ENCODE measurements at regions not wholly inside any gene's neighbourhood (a gene's known extent, or its start where the extent isn't known, plus 50 kb on each side); places are given as distances from the start of the nearest gene placed in this dataset.

- no peaks in the 10 kb centered on the region for H3K9me3 ChIP-seq
- TF ChIP-seq CTCF (IDR thresholded peaks at IDR 0.05): no peak
Measured at GRCh38 chr16:52386694-52387093, 160.2 kb downstream of the TOX3 start.

GRCh38 chr16:52384378-52384777 is 162.6 kb downstream of the TOX3 start:
- H3K27ac ChIP-seq: no peak overlapping the region
- TF ChIP-seq CTCF (IDR thresholded peaks at IDR 0.05): no peak
- H3K4me1 ChIP-seq: no peaks in the 10 kb centered on the region
- no peaks in the 10 kb centered on the region for H3K27me3 ChIP-seq
- no peaks in the 10 kb centered on the region for H3K9me3 ChIP-seq
- H3K4me3 ChIP-seq: no peak overlapping the region
- H3K36me3 ChIP-seq: no peaks in the 10 kb centered on the region
- DNase-seq (ENCODE audit: low spot score): no peak

More at GRCh38 chr16:52386694-52387093, 160.2 kb downstream of the TOX3 start:
- no peak overlapping the region for H3K4me3 ChIP-seq
- H3K27me3 ChIP-seq: no peaks in the 10 kb centered on the region
- no peaks in the 10 kb centered on the region for H3K4me1 ChIP-seq
- no peaks in the 10 kb centered on the region for H3K36me3 ChIP-seq
- no peak overlapping the region for H3K27ac ChIP-seq
- no peak for DNase-seq (ENCODE audit: low spot score)

- Histone ChIP-seq H3K27me3 (no peaks in the 10 kb centered on the region), H3K9me3 (no peaks in the 10 kb centered on the region), H3K36me3 (no peaks in the 10 kb centered on the region), H3K4me1 (no peaks in the 10 kb centered on the region), H3K27ac (no peak overlapping the region), H3K4me3 (no peak overlapping the region)
- DNase-seq (ENCODE audit: low spot score): no peak
- TF ChIP-seq CTCF (IDR thresholded peaks at IDR 0.05): no peak
Measured at GRCh38 chr16:52383640-52384292, 163.2 kb downstream of the TOX3 start.

GRCh38 chr16:52383119-52383518 is 163.8 kb downstream of the TOX3 start:
- Histone ChIP-seq H3K27me3 (no peaks in the 10 kb centered on the region), H3K36me3 (no peaks in the 10 kb centered on the region), H3K4me1 (no peaks in the 10 kb centered on the region), H3K4me3 (no peak overlapping the region), H3K27ac (no peak overlapping the region), H3K9me3 (no peaks in the 10 kb centered on the region)
- DNase-seq (ENCODE audit: low spot score): no peak
- TF ChIP-seq CTCF (IDR thresholded peaks at IDR 0.05): no peak

DNA sequence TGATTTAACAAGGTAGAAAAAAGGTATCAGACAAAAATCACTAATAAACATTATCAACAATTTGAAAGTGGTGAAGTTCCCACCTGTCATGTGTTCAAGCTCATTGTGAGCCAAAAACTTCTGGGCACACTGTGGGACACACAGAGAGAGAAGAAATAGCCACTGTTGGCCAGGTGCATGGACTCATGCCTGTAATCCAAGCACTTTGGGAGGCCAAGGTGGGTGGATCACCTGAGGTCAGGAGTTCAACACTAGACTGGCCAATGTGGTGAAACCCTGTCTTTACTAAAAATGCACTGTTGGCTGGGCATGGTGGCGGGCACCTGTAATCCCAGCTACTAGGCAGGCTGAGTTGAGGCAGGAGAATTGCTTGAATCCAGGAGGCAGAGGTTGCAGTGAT is 167.4 kb downstream of the TOX3 start:
- no peak overlapping the region for H3K27ac ChIP-seq
- H3K36me3 ChIP-seq: no peaks in the 10 kb centered on the region
- H3K27me3 ChIP-seq: no peaks in the 10 kb centered on the region
- no peak for DNase-seq (ENCODE audit: low spot score)
- H3K9me3 ChIP-seq: no peaks in the 10 kb centered on the region
- no peak for TF ChIP-seq CTCF (IDR thresholded peaks at IDR 0.05)
- H3K4me1 ChIP-seq: no peaks in the 10 kb centered on the region
- H3K4me3 ChIP-seq: no peak overlapping the region

DNA sequence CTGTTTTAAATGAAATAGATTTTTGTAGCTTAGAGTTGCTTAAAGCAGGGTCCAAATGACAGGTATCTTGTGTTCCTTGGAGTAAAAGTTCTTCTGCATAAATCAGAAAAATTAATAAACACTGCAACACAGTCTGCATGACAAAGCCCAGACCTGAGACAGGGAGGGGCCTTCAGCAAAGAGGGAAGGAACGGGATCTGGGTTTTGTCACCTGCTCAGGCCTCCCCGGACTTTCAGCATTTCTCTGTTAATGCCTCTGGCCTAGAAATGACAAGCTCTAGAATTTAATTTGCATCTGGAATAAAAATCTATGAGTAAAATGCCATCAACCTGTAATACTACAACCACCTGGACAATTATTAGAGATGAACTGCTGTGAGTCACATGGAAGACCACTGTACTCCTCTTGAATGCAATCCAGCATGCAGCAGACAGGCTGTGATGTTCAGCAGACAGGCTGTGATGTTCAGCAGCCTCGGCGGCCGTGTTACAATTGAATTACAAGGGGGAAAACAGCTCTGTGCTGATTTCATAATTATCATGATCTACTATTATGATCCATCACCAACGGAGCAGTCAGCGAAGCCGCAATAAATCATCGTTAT is 170.2 kb downstream of the TOX3 start:
- no peak overlapping the region for H3K27ac ChIP-seq
- no peaks in the 10 kb centered on the region for H3K4me1 ChIP-seq
- H3K4me3 ChIP-seq: no peak overlapping the region
- no peaks in the 10 kb centered on the region for H3K36me3 ChIP-seq
- no peak for TF ChIP-seq CTCF (IDR thresholded peaks at IDR 0.05)
- H3K27me3 ChIP-seq: no peaks in the 10 kb centered on the region
- DNase-seq (ENCODE audit: low spot score): no peak
- H3K9me3 ChIP-seq: no peaks in the 10 kb centered on the region
